ENCODE measurements at regions not wholly inside any gene's neighbourhood (a gene's known extent, or its start where the extent isn't known, plus 50 kb on each side); places are given as distances from the start of the nearest gene placed in this dataset.

DNA sequence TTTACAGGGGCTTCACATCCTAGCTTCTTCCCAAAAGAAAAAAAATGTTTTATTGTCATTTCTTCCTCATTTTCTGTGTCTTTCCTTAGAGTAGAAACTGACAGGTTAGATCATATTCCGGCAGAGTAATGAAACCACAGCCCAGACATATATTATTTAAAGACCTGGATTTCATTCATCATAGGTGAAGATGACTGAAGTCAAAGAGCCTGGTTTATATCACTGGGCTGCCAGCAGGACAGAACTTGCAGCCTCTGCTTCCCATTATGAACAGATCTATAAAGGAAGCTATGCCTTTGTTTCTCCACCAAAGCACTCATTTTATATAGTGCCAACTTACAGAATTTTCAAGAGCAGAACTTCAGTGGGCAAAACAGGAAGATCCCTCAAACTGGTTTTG is 137.9 kb downstream of the METTL4 start:
- TF ChIP-seq, protein P1, sequence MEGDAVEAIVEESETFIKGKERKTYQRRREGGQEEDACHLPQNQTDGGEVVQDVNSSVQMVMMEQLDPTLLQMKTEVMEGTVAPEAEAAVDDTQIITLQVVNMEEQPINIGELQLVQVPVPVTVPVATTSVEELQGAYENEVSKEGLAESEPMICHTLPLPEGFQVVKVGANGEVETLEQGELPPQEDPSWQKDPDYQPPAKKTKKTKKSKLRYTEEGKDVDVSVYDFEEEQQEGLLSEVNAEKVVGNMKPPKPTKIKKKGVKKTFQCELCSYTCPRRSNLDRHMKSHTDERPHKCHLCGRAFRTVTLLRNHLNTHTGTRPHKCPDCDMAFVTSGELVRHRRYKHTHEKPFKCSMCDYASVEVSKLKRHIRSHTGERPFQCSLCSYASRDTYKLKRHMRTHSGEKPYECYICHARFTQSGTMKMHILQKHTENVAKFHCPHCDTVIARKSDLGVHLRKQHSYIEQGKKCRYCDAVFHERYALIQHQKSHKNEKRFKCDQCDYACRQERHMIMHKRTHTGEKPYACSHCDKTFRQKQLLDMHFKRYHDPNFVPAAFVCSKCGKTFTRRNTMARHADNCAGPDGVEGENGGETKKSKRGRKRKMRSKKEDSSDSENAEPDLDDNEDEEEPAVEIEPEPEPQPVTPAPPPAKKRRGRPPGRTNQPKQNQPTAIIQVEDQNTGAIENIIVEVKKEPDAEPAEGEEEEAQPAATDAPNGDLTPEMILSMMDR (conservative IDR thresholded peaks at IDR 0.05), result no peak
- Mint-ChIP-seq H3K27ac (no peak overlapping the region), H3K4me3 (no peak overlapping the region), H3K27me3 (ENCODE audit: insufficient read depth) (peaks cover 2% of the 10 kb centered on the region), H3K4me1 (no peaks in the 10 kb centered on the region), H3K36me3 (ENCODE audit: low read depth) (peaks cover 2% of the 10 kb centered on the region), H3K9me3 (peaks cover 9% of the 10 kb centered on the region)
- no peaks in the 10 kb centered on the region for H3K4me1 ChIP-seq (ENCODE audit: control insufficient read depth, insufficient read depth, low read length)
- 89% methylated on average over 1 of the region's 1 CpG; no CpG with 5 or more reads in 1 of the 2 experiments for WGBS, 2 experiments (ENCODE audit: insufficient coverage in 1 of 2, insufficient read length in 1 of 2)
- DNase-seq, result no peak
- no peak overlapping the region for H3K9ac ChIP-seq (ENCODE audit: extremely low read depth, low read length, poor library complexity, severe bottlenecking)
- no peak overlapping the region for H3K4me3 ChIP-seq (ENCODE audit: low read length)
- H3K9me3 ChIP-seq (ENCODE audit: control insufficient read depth, low read length), result peaks cover 16% of the 10 kb centered on the region
- H3K27me3 ChIP-seq (ENCODE audit: control insufficient read depth, insufficient read depth, low read length, poor library complexity, severe bottlenecking), result no peaks in the 10 kb centered on the region
- H3K27ac ChIP-seq (ENCODE audit: low read depth, low read length), result no peak overlapping the region
- H3K36me3 ChIP-seq (ENCODE audit: control insufficient read depth, insufficient read depth, low read length), result no peaks in the 10 kb centered on the region

DNA sequence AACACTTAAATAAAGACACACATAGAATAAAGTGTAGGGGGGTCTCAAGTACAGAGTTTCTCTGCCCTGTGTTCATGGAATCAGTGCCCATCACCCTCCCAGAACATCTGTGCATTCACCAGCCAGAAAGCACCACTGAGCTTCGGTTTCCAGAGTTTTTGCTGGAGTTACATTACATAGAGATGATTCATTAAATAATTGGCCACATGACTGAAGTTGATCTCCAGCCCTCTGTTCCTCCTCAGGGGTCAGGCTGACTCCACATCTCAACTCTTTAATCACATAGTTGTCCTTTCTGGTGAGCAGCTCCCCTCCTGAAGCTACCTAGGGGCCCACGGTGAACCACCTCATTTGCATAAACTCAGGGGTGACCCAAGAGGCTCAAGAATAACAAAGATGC is 129.8 kb downstream of the METTL4 start:
- Mint-ChIP-seq H3K9me3 (peaks cover 49% of the 10 kb centered on the region), H3K4me1 (peaks cover 7% of the 10 kb centered on the region), H3K36me3 (ENCODE audit: low read depth) (peaks cover 16% of the 10 kb centered on the region), H3K4me3 (no peak overlapping the region), H3K27ac (no peak overlapping the region), H3K27me3 (ENCODE audit: insufficient read depth) (no peaks in the 10 kb centered on the region)
- 79 to 91% methylated on average over 2 of the region's 2 CpGs for WGBS, 2 experiments (ENCODE audit: insufficient coverage in 1 of 2, insufficient read length in 1 of 2)
- DNase-seq, result no peak
- Histone ChIP-seq H3K4me1 (ENCODE audit: control insufficient read depth, insufficient read depth, low read length) (peaks cover 3% of the 10 kb centered on the region), H3K36me3 (ENCODE audit: control insufficient read depth, insufficient read depth, low read length) (no peaks in the 10 kb centered on the region), H3K4me3 (ENCODE audit: low read length) (peak overlapping the region; percentile 57), H3K27me3 (ENCODE audit: control insufficient read depth, insufficient read depth, low read length, poor library complexity, severe bottlenecking) (no peaks in the 10 kb centered on the region), H3K9ac (ENCODE audit: extremely low read depth, low read length, poor library complexity, severe bottlenecking) (no peak overlapping the region), H3K9me3 (ENCODE audit: control insufficient read depth, low read length) (peaks cover 57% of the 10 kb centered on the region), H3K27ac (ENCODE audit: low read depth, low read length) (no peak overlapping the region)
- TF ChIP-seq, protein P1 (conservative IDR thresholded peaks at IDR 0.05), result no peak

DNA sequence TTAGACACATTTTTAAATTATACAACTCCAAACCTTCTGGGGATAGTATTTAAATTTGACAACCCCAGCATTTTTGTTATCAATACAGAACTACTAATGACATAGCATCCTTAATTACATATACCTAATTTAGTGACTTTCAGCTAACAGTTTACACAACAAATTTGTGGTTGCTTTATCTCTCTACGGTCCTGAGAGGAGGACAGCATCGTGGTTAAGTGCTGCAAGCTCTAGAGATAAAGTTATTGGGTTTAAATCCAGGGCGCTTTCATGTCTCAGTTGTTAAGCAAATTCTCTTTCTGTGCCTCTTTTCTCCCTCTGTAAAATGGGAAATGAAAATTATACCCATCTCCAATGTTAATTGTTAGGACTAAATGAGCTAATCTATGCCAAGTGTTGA is 129.3 kb downstream of the METTL4 start:
- Histone ChIP-seq H3K27ac (ENCODE audit: low read depth, low read length) (no peak overlapping the region), H3K27me3 (ENCODE audit: control insufficient read depth, insufficient read depth, low read length, poor library complexity, severe bottlenecking) (no peaks in the 10 kb centered on the region), H3K36me3 (ENCODE audit: control insufficient read depth, insufficient read depth, low read length) (no peaks in the 10 kb centered on the region), H3K4me1 (ENCODE audit: control insufficient read depth, insufficient read depth, low read length) (peaks cover 3% of the 10 kb centered on the region), H3K4me3 (ENCODE audit: low read length) (peak overlapping the region; percentile 57), H3K9ac (ENCODE audit: extremely low read depth, low read length, poor library complexity, severe bottlenecking) (no peak overlapping the region), H3K9me3 (ENCODE audit: control insufficient read depth, low read length) (peaks cover 61% of the 10 kb centered on the region)
- no peak overlapping the region for H3K4me3 Mint-ChIP-seq
- H3K36me3 Mint-ChIP-seq (ENCODE audit: low read depth), result peaks cover 16% of the 10 kb centered on the region
- WGBS, 2 experiments (ENCODE audit: insufficient coverage in 1 of 2, insufficient read length in 1 of 2), result 63 to 92% methylated on average over 2 to 3 of the region's 3 CpGs
- H3K27ac Mint-ChIP-seq, result no peak overlapping the region
- no peak for DNase-seq
- H3K4me1 Mint-ChIP-seq, result peaks cover 7% of the 10 kb centered on the region
- H3K9me3 Mint-ChIP-seq, result peaks cover 53% of the 10 kb centered on the region
- H3K27me3 Mint-ChIP-seq (ENCODE audit: insufficient read depth), result no peaks in the 10 kb centered on the region
- TF ChIP-seq, protein P1 (conservative IDR thresholded peaks at IDR 0.05), result no peak
